ENCODE measurements at regions not wholly inside any gene's neighbourhood (a gene's known extent, or its start where the extent isn't known, plus 50 kb on each side); places are given as distances from the start of the nearest gene placed in this dataset.

DNA sequence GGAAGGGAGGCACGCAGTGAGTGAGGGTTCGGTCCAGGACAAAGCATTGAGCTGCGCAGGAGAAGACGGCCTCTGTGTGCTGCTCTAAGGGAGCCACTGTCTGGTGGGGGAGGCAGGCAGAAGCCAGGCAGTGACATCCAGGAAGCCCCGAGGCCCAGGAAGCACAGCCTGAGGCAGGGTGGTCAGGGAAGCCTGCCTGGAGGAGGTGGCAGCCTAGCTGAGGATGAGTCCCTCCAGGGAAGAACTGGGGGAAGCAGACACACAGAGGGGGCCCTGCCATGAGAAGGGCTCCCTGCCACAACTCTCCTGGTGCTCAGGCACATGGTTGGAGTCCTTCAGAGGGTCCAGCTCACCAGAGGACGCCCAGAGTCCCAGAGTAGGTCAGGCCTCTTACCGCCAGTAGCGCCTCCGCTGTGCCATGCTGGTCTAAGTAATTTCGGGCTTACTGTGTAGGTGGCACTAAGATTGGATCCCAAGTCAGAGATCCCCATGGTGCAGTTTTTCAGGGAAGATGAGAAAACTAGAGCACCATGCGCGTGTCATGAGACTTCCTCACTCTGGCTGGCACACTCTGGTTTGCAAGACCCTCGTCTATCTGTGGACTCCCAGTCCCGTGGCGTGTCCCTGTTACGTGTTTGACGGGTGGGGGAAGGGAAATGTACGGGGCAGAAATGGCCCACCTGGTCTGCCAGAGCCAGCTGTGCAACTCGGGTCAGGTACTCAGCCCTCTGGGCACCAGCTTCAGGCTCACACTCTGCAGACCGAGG lies 887.2 kb downstream of the BRD1 start:
- Mint-ChIP-seq H3K27me3 (ENCODE audit: low read depth in 2 of 2) (peaks cover 0 to 3% of the 10 kb centered on the region in 2 donors), H3K4me1 (no peaks in the 10 kb centered on the region), H3K9me3 (no peaks in the 10 kb centered on the region), H3K4me3 (no peak overlapping the region), H3K27ac (no peak overlapping the region), H3K36me3 (no peaks in the 10 kb centered on the region)
- no peaks in the 10 kb centered on the region for H3K36me3 ChIP-seq (ENCODE audit: control insufficient read depth, insufficient read depth, low read length)
- H3K27ac ChIP-seq (ENCODE audit: low read length), result no peak overlapping the region
- H3K4me3 ChIP-seq (ENCODE audit: low read length), result no peak overlapping the region
- intact Hi-C loops (cut with micrococcal nuclease), result no loop called here
- no peak for ATAC-seq
- no peaks in the 10 kb centered on the region for H3K9me3 ChIP-seq (ENCODE audit: control insufficient read depth, insufficient read depth, low read length)
- peak in 1 of 2 donors; percentile 1 for DNase-seq
- H3K4me1 ChIP-seq (ENCODE audit: control insufficient read depth, insufficient read depth, low read length), result no peaks in the 10 kb centered on the region
- no peaks in the 10 kb centered on the region for H3K27me3 ChIP-seq (ENCODE audit: control insufficient read depth, insufficient read depth, low read length)
- WGBS (ENCODE audit: insufficient coverage), result 83% methylated on average over 20 of the region's 20 CpGs
- TF ChIP-seq, protein P1, sequence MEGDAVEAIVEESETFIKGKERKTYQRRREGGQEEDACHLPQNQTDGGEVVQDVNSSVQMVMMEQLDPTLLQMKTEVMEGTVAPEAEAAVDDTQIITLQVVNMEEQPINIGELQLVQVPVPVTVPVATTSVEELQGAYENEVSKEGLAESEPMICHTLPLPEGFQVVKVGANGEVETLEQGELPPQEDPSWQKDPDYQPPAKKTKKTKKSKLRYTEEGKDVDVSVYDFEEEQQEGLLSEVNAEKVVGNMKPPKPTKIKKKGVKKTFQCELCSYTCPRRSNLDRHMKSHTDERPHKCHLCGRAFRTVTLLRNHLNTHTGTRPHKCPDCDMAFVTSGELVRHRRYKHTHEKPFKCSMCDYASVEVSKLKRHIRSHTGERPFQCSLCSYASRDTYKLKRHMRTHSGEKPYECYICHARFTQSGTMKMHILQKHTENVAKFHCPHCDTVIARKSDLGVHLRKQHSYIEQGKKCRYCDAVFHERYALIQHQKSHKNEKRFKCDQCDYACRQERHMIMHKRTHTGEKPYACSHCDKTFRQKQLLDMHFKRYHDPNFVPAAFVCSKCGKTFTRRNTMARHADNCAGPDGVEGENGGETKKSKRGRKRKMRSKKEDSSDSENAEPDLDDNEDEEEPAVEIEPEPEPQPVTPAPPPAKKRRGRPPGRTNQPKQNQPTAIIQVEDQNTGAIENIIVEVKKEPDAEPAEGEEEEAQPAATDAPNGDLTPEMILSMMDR (IDR thresholded peaks at IDR 0.05), result no peak

DNA sequence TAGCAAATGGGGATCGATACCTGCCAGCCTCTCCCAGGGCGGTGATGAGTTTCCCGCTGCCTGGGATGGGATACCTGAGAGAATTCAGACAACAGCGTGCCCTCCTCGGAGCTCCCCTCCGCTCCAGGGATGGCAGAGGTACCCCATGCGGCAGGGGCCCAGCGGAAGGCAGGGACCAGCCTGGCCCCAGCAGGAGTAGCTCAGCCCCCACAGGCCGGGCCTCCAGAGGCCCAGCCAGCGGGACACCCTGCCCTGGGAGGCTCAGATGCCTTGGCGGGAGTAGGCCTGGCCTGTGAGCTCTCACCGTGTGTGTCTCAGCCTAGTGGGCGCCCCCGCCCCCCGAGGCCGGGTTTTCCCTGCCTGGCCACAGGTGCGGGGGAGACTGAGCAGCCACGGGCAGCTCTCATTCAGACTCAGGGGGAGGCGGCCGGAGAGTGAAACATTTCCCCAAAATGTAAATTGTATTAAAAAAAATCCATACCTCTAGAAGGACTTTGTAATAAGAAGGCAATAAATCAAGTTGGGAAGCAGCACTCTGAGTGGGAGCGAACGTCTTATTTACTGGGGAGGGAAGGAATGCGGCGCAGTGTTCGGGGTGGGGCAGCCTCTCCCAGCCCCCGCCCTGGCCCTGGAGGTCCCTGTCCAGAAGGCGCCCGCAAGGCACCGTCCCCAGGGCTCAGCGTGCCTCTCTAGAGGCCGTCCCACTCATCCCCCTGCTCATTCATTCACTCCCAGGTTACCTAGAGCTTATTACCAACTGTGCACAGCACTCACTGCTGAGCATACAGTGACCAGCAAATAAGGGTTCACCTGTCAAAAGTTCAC lies 888.0 kb downstream of the BRD1 start:
- no peak overlapping the region for H3K4me3 Mint-ChIP-seq
- no peak overlapping the region for H3K27ac Mint-ChIP-seq
- H3K36me3 Mint-ChIP-seq, result no peaks in the 10 kb centered on the region
- Histone ChIP-seq H3K27ac (ENCODE audit: low read length) (no peak overlapping the region), H3K4me1 (ENCODE audit: control insufficient read depth, insufficient read depth, low read length) (no peaks in the 10 kb centered on the region), H3K27me3 (ENCODE audit: control insufficient read depth, insufficient read depth, low read length) (no peaks in the 10 kb centered on the region), H3K4me3 (ENCODE audit: low read length) (no peak overlapping the region), H3K36me3 (ENCODE audit: control insufficient read depth, insufficient read depth, low read length) (no peaks in the 10 kb centered on the region), H3K9me3 (ENCODE audit: control insufficient read depth, insufficient read depth, low read length) (no peaks in the 10 kb centered on the region)
- H3K4me1 Mint-ChIP-seq, result no peaks in the 10 kb centered on the region
- DNase-seq, result peak in 1 of 2 donors; percentile 4
- ATAC-seq, result no peak
- intact Hi-C loops (cut with micrococcal nuclease), result no loop called here
- no peaks in the 10 kb centered on the region for H3K9me3 Mint-ChIP-seq
- TF ChIP-seq, protein P1 (IDR thresholded peaks at IDR 0.05), result no peak
- peaks cover 3 to 7% of the 10 kb centered on the region in 2 donors for H3K27me3 Mint-ChIP-seq (ENCODE audit: low read depth in 2 of 2)
- WGBS (ENCODE audit: insufficient coverage), result 73% methylated on average over 29 of the region's 31 CpGs

DNA sequence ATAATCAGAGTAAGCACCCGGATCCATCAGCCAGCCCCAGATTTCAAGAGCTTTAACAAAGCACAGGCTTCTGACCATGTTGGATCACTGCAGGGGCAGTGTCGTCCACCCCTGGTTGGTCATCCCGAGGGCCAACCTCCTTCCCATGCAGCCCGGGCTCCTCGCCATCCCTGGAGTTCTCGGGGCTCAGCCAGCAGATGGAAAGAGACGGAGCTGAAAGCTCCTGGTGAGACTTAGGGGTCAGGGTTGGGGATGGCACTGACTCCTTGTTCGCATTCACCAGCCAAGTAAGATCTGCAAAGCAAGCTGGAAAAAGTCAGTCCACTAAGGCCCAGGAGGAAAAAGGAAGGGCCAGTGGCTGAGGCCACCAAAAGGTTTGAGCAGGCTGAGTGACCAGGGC lies 888.9 kb downstream of the BRD1 start:
- Histone ChIP-seq H3K4me3 (ENCODE audit: low read length) (no peak overlapping the region), H3K36me3 (ENCODE audit: control insufficient read depth, insufficient read depth, low read length) (no peaks in the 10 kb centered on the region), H3K4me1 (ENCODE audit: control insufficient read depth, insufficient read depth, low read length) (no peaks in the 10 kb centered on the region), H3K27me3 (ENCODE audit: control insufficient read depth, insufficient read depth, low read length) (no peaks in the 10 kb centered on the region), H3K27ac (ENCODE audit: low read length) (no peak overlapping the region), H3K9me3 (ENCODE audit: control insufficient read depth, insufficient read depth, low read length) (no peaks in the 10 kb centered on the region)
- Mint-ChIP-seq H3K4me3 (no peak overlapping the region), H3K27me3 (ENCODE audit: low read depth in 2 of 2) (peaks cover 3 to 12% of the 10 kb centered on the region in 2 donors), H3K4me1 (no peaks in the 10 kb centered on the region), H3K27ac (no peak overlapping the region), H3K36me3 (no peaks in the 10 kb centered on the region), H3K9me3 (peaks cover 0 to 3% of the 10 kb centered on the region in 2 donors)
- WGBS (ENCODE audit: insufficient coverage), result 83% methylated on average over 8 of the region's 8 CpGs
- ATAC-seq, result no peak
- DNase-seq, result peak in 1 of 2 donors; percentile 10
- intact Hi-C loops (cut with micrococcal nuclease), result no loop called here
- TF ChIP-seq, protein P1 (IDR thresholded peaks at IDR 0.05), result no peak
